Neural cell (in vitro differentiated cells): ENCODE measurements at regions not wholly inside any gene's neighbourhood (a gene's known extent, or its start where the extent isn't known, plus 50 kb on each side); places are given as distances from the start of the nearest gene placed in this dataset.

Experiments used
- H2AFZ ChIP-seq: fragments of 200-600, 300-800 bp; sonication (generic), shearing (Covaris generic); 2 replicates; pipeline ENCODE4 v1.6.0; 2014; ENCODE audit warnings: low read depth, mild to moderate bottlenecking, antibody characterized with exemption, low read length, moderate library complexity
- H3F3A ChIP-seq: fragments of 200-600 bp; shearing (Covaris generic); 2 replicates; pipeline ENCODE4 v1.6.1; 2016; ENCODE audit warnings: mild to moderate bottlenecking, moderate library complexity, mixed read lengths, antibody characterized with exemption, low read length; ENCODE audit not compliant: insufficient read depth, poor library complexity, severe bottlenecking
- H3K27ac ChIP-seq: fragments of 200-600, 300-800 bp; sonication (generic), shearing (Covaris generic); 2 replicates; pipeline ENCODE4 v1.5.1; 2014; ENCODE audit warnings: mild to moderate bottlenecking, low read length, moderate library complexity
- H3K27me3 ChIP-seq: fragments of 300-800, 200-600 bp; sonication (generic), shearing (Covaris generic); 2 replicates; pipeline ENCODE4 v1.6.0; 2014; ENCODE audit warnings: mild to moderate bottlenecking, low read depth, low read length, moderate library complexity; ENCODE audit not compliant: insufficient read depth
- H3K36me3 ChIP-seq: fragments of 300-800, 200-600 bp; sonication (generic), shearing (Covaris generic); 2 replicates; pipeline ENCODE4 v1.5.1; 2014; ENCODE audit warnings: mild to moderate bottlenecking, antibody characterized with exemption, low read length, moderate library complexity; ENCODE audit not compliant: insufficient read depth
- H3K4me2 ChIP-seq: fragments of 300-800, 200-600 bp; sonication (generic), shearing (Covaris generic); 2 replicates; pipeline ENCODE4 v1.6.0; 2014; ENCODE audit warnings: mild to moderate bottlenecking, low read length
- H3K4me3 ChIP-seq: fragments of 300-800, 200-600 bp; sonication (generic), shearing (Covaris generic); 2 replicates; pipeline ENCODE4 v1.5.1; 2014; ENCODE audit warnings: mild to moderate bottlenecking, low read length, moderate library complexity
- H3K79me2 ChIP-seq: fragments of 200-600 bp; shearing (Covaris generic); replicated peaks from 2 replicates; pipeline ENCODE4 v1.6.0; 2014; ENCODE audit warnings: mild to moderate bottlenecking, low read length, moderate library complexity; ENCODE audit not compliant: insufficient read depth
- H3K9ac ChIP-seq: fragments of 300-800, 200-600 bp; sonication (generic), shearing (Covaris generic); 2 replicates; pipeline ENCODE4 v1.6.1; 2016; ENCODE audit warnings: mild to moderate bottlenecking, low read length, mixed read lengths
- H3K9me2 ChIP-seq: fragments of 200-600 bp; shearing (Covaris generic); 2 replicates; pipeline ENCODE4 v1.6.1; 2016; ENCODE audit warnings: mild to moderate bottlenecking, low read length, mixed read lengths; ENCODE audit not compliant: insufficient read depth
- H3K9me3 ChIP-seq: fragments of 200-600, 300-800 bp; sonication (generic), shearing (Covaris generic); 2 replicates; pipeline ENCODE4 v1.6.1; 2016; ENCODE audit warnings: mild to moderate bottlenecking, mixed run types, low read length, moderate library complexity, mixed read lengths
- H4K20me1 ChIP-seq: fragments of 200-600 bp; shearing (Covaris generic); 2 replicates; pipeline ENCODE4 v1.6.1; 2016; ENCODE audit warnings: mild to moderate bottlenecking, mixed run types; ENCODE audit not compliant: insufficient read depth
- EP300 ChIP-seq: fragments of 450-650 bp; conservative IDR thresholded peaks from 2 replicates; pipeline ENCODE4 v1.6.1; 2014; ENCODE audit warnings: antibody characterized with exemption, mild to moderate bottlenecking, moderate library complexity; ENCODE audit not compliant: poor library complexity, severe bottlenecking
- EZH2 ChIP-seq: fragments of 200-600, 300-800 bp; shearing (Covaris generic), sonication (generic); IDR thresholded peaks from 2 replicates; pipeline ENCODE4 v1.6.1; 2014; ENCODE audit warnings: antibody characterized with exemption, low read length, borderline replicate concordance, mild to moderate bottlenecking; ENCODE audit not compliant: insufficient read depth, poor library complexity, severe bottlenecking
- MXI1 ChIP-seq: fragments of 450-650 bp; conservative IDR thresholded peaks from 2 replicates; pipeline ENCODE4 v1.6.1; 2014; ENCODE audit warnings: antibody characterized with exemption, mild to moderate bottlenecking; ENCODE audit not compliant: poor library complexity, severe bottlenecking
- POLR2AphosphoS5 ChIP-seq: IDR thresholded peaks from 2 replicates; pipeline ENCODE4 v1.6.1; 2012
- RAD21 ChIP-seq: fragments of 450-650 bp; conservative IDR thresholded peaks from 2 replicates; pipeline ENCODE4 v1.6.1; 2014; ENCODE audit warnings: antibody characterized with exemption, mild to moderate bottlenecking, moderate library complexity
- SMC3 ChIP-seq: fragments of 450-650 bp; conservative IDR thresholded peaks from 2 replicates; pipeline ENCODE4 v1.6.1; 2014; ENCODE audit warnings: antibody characterized with exemption, mild to moderate bottlenecking, moderate library complexity; ENCODE audit not compliant: poor library complexity
- TAF1 ChIP-seq: IDR thresholded peaks from 2 replicates; pipeline ENCODE4 v1.6.1; 2012; ENCODE audit warnings: low read depth
- TF ChIP-seq, protein P1 (sequence below): IDR thresholded peaks from 2 replicates; pipeline ENCODE4 v1.6.1; 2012; ENCODE audit warnings: borderline replicate concordance
- TF ChIP-seq, protein P2 (sequence below): fragments of 450-650 bp; IDR thresholded peaks from 2 replicates; pipeline ENCODE4 v1.5.1; 2014; ENCODE audit warnings: antibody characterized with exemption, mild to moderate bottlenecking, moderate library complexity; ENCODE audit not compliant: poor library complexity, severe bottlenecking

DNA sequence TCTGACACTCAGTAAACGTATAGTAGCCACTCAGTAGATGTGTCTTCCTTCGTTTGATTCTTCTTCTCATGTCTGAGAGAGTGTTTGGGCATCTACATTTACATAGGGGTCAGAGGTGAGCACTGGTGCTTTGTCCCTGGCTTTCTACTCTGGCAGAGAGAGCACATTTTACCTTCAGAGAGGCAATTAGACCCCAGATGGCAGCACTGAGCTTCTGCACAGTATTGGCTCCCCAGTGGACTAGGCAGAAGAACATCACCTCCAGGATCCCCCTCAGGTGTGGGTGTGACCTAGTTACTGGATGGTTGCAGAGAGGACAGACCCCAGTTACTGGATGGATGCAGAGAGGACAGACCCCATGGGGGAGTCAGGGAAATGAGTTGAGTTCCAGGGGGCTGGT, 327.2 kb downstream of the DHX35 start:
- Histone ChIP-seq H3K27ac (no peak overlapping the region), H3K79me2 (no peaks in the 10 kb centered on the region), H3K9ac (no peak overlapping the region), H3K36me3 (no peaks in the 10 kb centered on the region), H4K20me1 (no peaks in the 10 kb centered on the region), H3K27me3 (no peaks in the 10 kb centered on the region), H3K4me2 (no peak overlapping the region), H3K9me3 (peaks cover 3% of the 10 kb centered on the region), H3K9me2 (no peaks in the 10 kb centered on the region), H3F3A (no peaks in the 10 kb centered on the region), H3K4me3 (no peak overlapping the region), H2AFZ (no peak overlapping the region)
- no peak for TF ChIP-seq POLR2AphosphoS5
- no peak for TF ChIP-seq MXI1
- TF ChIP-seq, protein P1, sequence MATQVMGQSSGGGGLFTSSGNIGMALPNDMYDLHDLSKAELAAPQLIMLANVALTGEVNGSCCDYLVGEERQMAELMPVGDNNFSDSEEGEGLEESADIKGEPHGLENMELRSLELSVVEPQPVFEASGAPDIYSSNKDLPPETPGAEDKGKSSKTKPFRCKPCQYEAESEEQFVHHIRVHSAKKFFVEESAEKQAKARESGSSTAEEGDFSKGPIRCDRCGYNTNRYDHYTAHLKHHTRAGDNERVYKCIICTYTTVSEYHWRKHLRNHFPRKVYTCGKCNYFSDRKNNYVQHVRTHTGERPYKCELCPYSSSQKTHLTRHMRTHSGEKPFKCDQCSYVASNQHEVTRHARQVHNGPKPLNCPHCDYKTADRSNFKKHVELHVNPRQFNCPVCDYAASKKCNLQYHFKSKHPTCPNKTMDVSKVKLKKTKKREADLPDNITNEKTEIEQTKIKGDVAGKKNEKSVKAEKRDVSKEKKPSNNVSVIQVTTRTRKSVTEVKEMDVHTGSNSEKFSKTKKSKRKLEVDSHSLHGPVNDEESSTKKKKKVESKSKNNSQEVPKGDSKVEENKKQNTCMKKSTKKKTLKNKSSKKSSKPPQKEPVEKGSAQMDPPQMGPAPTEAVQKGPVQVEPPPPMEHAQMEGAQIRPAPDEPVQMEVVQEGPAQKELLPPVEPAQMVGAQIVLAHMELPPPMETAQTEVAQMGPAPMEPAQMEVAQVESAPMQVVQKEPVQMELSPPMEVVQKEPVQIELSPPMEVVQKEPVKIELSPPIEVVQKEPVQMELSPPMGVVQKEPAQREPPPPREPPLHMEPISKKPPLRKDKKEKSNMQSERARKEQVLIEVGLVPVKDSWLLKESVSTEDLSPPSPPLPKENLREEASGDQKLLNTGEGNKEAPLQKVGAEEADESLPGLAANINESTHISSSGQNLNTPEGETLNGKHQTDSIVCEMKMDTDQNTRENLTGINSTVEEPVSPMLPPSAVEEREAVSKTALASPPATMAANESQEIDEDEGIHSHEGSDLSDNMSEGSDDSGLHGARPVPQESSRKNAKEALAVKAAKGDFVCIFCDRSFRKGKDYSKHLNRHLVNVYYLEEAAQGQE: no peak
- TF ChIP-seq, protein P2, sequence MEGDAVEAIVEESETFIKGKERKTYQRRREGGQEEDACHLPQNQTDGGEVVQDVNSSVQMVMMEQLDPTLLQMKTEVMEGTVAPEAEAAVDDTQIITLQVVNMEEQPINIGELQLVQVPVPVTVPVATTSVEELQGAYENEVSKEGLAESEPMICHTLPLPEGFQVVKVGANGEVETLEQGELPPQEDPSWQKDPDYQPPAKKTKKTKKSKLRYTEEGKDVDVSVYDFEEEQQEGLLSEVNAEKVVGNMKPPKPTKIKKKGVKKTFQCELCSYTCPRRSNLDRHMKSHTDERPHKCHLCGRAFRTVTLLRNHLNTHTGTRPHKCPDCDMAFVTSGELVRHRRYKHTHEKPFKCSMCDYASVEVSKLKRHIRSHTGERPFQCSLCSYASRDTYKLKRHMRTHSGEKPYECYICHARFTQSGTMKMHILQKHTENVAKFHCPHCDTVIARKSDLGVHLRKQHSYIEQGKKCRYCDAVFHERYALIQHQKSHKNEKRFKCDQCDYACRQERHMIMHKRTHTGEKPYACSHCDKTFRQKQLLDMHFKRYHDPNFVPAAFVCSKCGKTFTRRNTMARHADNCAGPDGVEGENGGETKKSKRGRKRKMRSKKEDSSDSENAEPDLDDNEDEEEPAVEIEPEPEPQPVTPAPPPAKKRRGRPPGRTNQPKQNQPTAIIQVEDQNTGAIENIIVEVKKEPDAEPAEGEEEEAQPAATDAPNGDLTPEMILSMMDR: no peak
- TF ChIP-seq SMC3: no peak
- TF ChIP-seq EZH2: no peak
- TF ChIP-seq RAD21: peak; percentile 11
- no peak for TF ChIP-seq TAF1

DNA sequence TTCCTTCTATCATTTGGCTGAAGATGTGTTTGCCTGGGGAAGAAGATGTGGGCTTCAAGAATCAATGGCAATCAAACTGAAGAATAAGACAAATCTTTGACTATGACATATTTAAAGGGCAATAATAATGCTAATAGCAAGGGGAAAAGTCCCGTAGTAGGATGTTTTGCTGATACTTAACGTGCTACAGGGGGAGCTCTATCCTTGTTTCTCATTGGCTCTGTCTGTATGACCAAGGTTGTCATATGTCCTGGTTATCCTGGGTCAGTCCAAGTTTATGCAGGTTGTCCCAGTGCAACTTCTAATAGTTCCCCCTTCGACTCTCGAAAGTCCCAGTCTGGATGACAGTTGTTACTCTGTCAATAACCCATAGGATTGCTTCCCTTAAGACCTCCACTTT, 321.3 kb downstream of the DHX35 start:
- no peaks in the 10 kb centered on the region for H3K27me3 ChIP-seq
- no peaks in the 10 kb centered on the region for H3K79me2 ChIP-seq
- H3K36me3 ChIP-seq: no peaks in the 10 kb centered on the region
- no peak overlapping the region for H3K4me2 ChIP-seq
- H3K9ac ChIP-seq: no peak overlapping the region
- H3K9me3 ChIP-seq: peaks cover 3% of the 10 kb centered on the region
- no peak overlapping the region for H3K27ac ChIP-seq
- H4K20me1 ChIP-seq: no peaks in the 10 kb centered on the region
- H3K4me3 ChIP-seq: no peak overlapping the region
- no peaks in the 10 kb centered on the region for H3F3A ChIP-seq
- no peak for TF ChIP-seq EZH2
- TF ChIP-seq MXI1: no peak
- TF ChIP-seq RAD21: no peak
- no peak for TF ChIP-seq EP300
- no peak for TF ChIP-seq SMC3
- TF ChIP-seq TAF1: no peak
- TF ChIP-seq POLR2AphosphoS5: no peak
- TF ChIP-seq, protein P1: no peak
- TF ChIP-seq, protein P2: no peak
- H2AFZ ChIP-seq: no peak overlapping the region
- H3K9me2 ChIP-seq: no peaks in the 10 kb centered on the region
